Activated T-helper 1 cell treated with Interleukin-2 at 50 U/mL for 16 hours (primary cell): ENCODE measurements at regions not wholly inside any gene's neighbourhood (a gene's known extent, or its start where the extent isn't known, plus 50 kb on each side); places are given as distances from the start of the nearest gene placed in this dataset.
"Not testable (repeated sequence)": the region's sequence is repeated elsewhere in the genome, so short reads cannot be mapped to it uniquely, and the experiment has no call there.

ENCODE experiments used
- DNase-seq: peaks from one replicate; pipeline ENCODE4 v3.0.0-alpha.2; 2020; ENCODE audit warnings: low read depth

- no peak for DNase-seq
Observed at GRCh38 chr7:45268013-45268412, 110.4 kb downstream of the RAMP3 start.

- DNase-seq, result no peak
Observed at GRCh38 chr7:45269192-45269591, 111.6 kb downstream of the RAMP3 start.

DNA sequence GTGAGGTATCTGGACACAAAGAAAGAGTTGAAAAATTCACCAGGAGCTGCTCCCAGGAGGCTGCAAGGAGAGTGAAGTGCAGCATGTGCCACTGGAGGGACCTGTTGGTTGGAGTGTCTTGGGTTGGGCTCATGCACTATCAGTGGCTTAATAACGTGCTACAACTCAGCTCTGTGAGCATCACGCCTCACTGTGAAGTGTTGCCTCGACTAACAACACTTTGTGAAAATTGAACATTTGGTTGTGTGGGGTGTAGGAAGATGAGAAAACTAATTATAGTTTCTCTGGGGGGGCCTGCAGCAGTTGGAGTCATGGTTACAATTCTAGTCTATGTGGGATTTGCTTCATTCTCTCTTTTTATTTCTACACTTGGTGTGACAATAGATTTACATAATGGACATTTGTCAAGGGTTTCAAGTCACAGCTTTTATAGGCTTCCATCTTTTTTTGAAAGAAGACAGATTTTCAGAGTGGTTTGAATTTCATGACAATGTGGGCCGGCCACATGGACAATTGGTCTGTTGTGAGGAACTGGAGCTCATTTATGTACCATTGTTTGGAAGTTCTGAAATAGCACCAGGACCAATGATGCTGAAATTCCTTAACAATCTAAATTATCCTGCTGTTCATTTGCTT is 121.3 kb downstream of the RAMP3 start:
- no peak for DNase-seq

DNA sequence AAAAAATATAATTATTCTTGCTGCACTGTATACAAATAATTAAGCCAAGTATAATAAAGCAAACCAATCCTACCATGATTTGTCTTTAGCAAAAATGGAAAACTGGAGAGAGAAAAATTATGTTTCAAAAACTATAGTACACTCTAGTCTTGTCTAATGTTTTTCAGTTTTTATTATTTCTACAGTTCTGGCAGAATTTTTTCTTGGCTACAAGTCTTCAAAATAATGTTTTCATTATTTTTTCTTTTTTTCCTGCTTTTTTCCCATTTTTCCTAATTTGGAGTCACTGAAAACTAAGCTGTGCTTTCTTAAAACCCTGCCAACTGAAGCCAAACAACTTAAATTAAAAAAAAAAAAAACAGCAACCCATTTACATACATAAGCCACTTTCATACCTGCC is 132.0 kb downstream of the RAMP3 start:
- DNase-seq, result not testable (repeated sequence)

DNA sequence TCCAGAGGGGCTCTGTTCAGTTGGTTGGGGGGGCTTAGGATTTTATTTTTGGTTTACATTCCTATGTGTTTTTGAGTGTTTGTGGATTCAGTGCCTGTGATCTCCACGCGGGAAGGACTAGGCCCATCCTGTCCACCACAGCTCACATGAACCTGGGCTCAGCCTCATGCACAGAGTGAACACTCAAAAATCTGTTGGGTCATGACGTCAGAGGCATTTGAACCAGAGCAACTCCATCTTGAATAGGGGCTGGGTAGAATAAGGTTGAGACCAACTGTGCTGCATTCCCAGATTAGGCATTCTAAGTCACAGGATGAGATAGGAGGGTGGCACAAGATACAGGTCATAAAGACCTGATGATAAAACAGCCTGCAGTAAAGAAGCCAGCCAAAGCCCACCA is 133.3 kb downstream of the RAMP3 start:
- no peak for DNase-seq

DNA sequence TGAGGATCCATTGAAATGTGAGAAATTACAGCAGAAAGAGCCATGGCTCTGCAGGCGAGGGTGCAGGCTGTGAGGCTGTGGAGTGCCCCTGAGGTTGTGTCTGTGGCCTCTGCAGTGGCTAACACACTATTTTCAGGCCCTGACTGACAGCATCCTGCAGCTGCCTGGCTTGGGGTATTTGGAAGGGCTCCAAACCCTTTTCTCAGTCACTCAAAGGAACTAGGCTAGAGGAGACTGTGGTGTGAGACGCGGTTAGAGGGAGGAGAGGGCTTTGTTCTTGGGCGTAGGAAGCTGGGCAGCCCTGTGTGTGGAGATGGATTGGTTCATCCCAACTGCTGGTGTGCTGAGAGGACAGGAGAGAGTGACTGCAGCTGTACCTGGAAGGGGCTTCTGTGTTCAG is 134.9 kb downstream of the RAMP3 start:
- no peak for DNase-seq

GRCh38 chr7:45293295-45293942 is 135.8 kb downstream of the RAMP3 start:
- DNase-seq, result no peak

GRCh38 chr7:45294559-45294958 is 137.0 kb downstream of the RAMP3 start:
- no peak for DNase-seq

GRCh38 chr7:45295222-45295621 is 137.6 kb downstream of the RAMP3 start:
- no peak for DNase-seq

GRCh38 chr7:45296748-45297147 is 139.2 kb downstream of the RAMP3 start:
- no peak for DNase-seq

DNA sequence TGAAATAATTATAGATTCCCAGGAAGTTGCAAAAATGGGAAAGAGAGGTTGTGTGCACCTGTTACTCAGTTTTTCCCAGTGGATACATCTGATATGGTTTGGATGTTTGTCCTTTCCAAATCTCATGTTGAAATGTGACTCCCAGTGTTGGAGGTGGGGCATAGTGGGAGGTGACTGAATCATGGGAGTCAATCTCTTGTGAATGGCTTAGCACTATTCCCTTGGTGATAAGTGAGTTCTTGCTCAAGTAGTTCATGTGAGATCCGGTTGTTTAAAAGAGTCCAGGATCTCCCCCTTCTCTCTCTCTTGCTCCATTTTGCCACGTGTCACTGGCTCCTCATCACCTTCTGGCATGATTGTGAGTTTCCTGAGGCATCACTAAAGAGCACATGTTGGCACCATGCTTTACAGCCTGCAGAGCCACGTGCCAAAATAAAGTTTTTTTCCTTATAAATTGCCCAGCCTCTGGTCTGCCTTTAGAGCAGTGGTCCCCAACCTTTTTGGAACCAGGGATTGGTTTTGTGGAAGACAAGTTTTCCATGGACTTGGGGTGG is 149.2 kb downstream of the RAMP3 start:
- DNase-seq, result no peak

- DNase-seq, result no peak
Observed at GRCh38 chr7:45311597-45311996, 154.0 kb downstream of the RAMP3 start.

DNA sequence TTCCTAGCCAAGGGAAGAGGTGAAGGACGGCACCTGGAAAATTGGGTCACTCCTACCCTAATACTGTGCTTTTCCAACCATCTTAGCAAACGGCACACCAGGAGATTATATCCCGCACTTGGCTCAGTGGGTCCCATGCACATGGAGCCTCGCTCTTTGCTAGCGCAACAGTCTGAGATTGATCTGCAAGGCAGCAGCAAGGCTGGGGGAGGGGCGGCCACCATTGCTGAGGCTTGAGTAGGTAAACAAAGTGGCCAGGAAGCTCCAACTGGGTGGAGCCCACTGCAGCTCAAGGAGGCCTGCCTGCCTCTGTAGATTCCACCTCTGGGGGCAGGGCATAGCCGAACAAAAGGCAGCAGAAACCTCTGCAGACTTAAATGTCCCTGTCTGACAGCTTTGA is 157.9 kb downstream of the RAMP3 start:
- DNase-seq, result not testable (repeated sequence)

GRCh38 chr7:45324683-45325237 is 167.2 kb downstream of the RAMP3 start:
- no peak for DNase-seq

- DNase-seq, result no peak
Observed at GRCh38 chr7:45325378-45325777, 167.8 kb downstream of the RAMP3 start.

GRCh38 chr7:45328403-45328981 is 170.9 kb downstream of the RAMP3 start:
- DNase-seq, result no peak

- no peak for DNase-seq
Observed at GRCh38 chr7:45331563-45331962, 174.0 kb downstream of the RAMP3 start.

DNA sequence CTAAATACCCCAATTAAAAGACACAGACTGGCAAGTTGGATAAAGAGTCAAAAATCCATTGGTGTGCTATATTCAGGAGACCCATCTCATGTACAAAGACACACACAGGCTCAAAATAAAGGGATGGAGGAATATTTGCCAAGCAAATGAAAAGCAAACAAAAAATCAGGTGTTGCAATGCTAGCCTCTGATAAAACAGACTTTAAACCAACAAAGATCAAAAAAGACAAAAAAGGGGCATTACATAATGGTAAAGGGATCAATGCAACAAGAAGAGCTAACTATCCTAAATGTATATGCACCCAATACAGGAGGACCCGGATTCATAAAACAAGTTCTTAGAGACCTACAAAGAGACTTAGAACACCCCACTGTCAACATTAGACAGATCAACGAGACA is 177.4 kb downstream of the RAMP3 start:
- not testable (repeated sequence) for DNase-seq

GRCh38 chr7:45342236-45342635 is 184.6 kb downstream of the RAMP3 start:
- no peak for DNase-seq

GRCh38 chr7:45343746-45344145 is 186.2 kb downstream of the RAMP3 start:
- DNase-seq, result no peak

DNA sequence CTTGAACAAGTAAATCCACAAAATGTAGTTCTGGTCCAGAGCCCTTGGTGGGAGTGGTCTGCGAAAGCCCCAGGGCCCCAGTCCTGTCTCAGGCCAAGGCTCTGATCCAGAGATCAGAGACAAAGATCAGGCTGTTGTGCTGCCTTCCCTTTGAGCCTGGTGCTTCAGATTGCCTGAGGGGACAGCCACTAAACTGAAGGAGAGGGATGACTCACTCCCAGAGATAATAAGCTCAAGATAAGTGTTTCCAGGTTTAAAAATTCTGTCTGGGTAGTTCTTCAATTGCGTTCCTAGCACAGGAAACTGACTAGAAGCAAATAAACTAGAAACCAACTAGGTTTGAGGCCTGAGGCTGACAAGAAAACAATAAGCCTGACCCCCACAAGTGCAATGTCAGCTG is 190.2 kb downstream of the RAMP3 start:
- no peak for DNase-seq

DNA sequence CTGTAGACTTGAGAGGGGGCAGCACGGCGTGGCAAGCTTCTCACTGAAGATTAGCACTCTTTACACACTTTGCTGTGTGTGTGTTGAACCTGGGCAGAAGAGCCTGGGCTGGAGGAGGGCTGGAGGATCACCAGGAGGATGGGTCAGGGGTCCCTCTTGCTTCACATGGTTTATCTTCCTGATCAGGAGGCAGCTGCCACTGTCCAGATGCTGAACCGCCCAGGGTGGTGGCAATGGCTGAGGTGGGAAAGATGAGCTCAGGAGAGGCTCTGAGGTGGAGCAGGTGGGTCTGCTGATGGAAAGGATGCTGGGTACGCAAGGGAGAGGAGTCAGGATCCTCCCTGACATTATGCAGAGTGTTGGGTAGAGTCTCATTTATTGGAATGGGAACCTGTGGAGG is 191.5 kb downstream of the RAMP3 start:
- DNase-seq, result no peak

DNA sequence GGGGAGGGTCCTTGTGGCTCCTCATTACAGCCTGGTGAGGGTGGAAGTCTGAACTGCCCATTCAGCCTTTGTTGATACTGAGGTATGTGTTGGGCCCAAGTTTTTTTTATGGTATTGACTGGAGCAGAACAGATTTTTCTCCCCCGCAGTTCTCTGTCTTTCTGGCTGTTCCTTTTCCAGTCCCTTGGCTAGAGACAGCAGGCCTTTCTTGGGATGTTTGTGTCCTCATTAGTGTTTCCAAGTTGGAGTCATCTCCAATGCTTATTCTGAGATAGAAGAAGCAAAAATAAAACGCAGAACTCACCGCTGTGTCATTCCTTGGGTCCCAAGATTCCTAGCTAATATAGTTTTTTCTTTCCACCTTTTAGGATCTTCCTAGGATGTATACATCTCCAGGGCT is 193.3 kb downstream of the RAMP3 start:
- no peak for DNase-seq
